Fibroblast of lung (primary cell): ENCODE measurements at regions not wholly inside any gene's neighbourhood (a gene's known extent, or its start where the extent isn't known, plus 50 kb on each side); places are given as distances from the start of the nearest gene placed in this dataset.

Experiments used
- EZH2 ChIP-seq: IDR thresholded peaks from 2 replicates; pipeline ENCODE4 v1.5.1; 2012; ENCODE audit warnings: low read length, control low read depth, mild to moderate bottlenecking; ENCODE audit errors: missing control alignments
- TF ChIP-seq, protein P1 (sequence below), 2 donors: IDR thresholded peaks in 1 of 2; conservative IDR thresholded peaks in 1 of 2; 1 replicate in 1 of 2; 2 replicates in 1 of 2; pipeline ENCODE4 v1.5.1; 2011 to 2012; ENCODE audit warnings: low read length in 2 of 2, control low read depth in 1 of 2, inconsistent platforms in 1 of 2, low read depth in 1 of 2, mild to moderate bottlenecking in 1 of 2

DNA sequence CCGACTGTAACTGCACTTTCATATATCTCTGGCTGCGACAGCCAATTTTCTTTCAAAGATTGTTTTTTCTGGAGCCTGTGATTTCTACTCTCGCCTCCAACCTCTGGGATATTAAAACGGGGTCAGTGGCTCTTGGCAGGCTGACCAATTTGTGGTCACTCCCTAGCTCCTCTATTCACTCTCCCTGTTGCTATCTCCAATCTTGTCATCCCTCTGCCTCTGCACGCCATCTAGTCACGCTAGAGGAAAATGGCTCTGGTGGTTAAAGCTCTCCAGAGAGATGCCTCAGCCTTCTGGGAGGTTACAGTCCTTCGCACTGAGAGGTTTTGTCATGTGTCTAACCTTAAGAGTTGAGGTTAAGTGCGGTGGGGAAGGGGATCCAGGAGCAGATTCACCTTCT, 59.8 kb upstream of the CISTR start:
- TF ChIP-seq, protein P1, sequence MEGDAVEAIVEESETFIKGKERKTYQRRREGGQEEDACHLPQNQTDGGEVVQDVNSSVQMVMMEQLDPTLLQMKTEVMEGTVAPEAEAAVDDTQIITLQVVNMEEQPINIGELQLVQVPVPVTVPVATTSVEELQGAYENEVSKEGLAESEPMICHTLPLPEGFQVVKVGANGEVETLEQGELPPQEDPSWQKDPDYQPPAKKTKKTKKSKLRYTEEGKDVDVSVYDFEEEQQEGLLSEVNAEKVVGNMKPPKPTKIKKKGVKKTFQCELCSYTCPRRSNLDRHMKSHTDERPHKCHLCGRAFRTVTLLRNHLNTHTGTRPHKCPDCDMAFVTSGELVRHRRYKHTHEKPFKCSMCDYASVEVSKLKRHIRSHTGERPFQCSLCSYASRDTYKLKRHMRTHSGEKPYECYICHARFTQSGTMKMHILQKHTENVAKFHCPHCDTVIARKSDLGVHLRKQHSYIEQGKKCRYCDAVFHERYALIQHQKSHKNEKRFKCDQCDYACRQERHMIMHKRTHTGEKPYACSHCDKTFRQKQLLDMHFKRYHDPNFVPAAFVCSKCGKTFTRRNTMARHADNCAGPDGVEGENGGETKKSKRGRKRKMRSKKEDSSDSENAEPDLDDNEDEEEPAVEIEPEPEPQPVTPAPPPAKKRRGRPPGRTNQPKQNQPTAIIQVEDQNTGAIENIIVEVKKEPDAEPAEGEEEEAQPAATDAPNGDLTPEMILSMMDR (conservative IDR thresholded peaks at IDR 0.05 in 1 of 2, IDR thresholded peaks at IDR 0.05 in 1 of 2; ENCODE audit: low read depth in 1 of 2, low read length in 2 of 2): no peak
- no peak for TF ChIP-seq EZH2
